ENCODE measurements at regions not wholly inside any gene's neighbourhood (a gene's known extent, or its start where the extent isn't known, plus 50 kb on each side); places are given as distances from the start of the nearest gene placed in this dataset.

DNA sequence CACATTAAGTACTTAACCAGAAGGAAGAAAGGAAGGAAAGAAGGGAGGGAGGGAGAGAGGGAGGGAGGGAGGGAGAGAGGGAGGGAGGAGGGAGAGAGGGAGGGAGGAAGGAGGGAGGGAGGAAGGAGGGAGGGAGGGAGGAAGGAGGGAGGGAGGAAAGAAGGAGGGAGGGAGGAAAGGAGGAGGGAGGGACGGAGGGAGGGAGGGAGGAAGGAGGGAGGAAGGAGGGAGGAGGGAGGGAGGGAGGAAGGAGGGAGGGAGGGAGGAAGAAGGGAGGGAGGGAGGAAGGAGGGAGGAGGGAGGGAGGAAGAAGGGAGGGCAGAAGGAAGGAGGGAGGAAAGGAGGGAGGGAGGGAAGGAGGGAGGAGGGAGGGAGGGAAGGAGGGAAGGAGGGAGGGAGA lies 363.3 kb downstream of the MBD2 start:
- TF ChIP-seq EZH2phosphoT487 (conservative IDR thresholded peaks at IDR 0.05; ENCODE audit: low read length) = no peak
- TF ChIP-seq, protein P1, sequence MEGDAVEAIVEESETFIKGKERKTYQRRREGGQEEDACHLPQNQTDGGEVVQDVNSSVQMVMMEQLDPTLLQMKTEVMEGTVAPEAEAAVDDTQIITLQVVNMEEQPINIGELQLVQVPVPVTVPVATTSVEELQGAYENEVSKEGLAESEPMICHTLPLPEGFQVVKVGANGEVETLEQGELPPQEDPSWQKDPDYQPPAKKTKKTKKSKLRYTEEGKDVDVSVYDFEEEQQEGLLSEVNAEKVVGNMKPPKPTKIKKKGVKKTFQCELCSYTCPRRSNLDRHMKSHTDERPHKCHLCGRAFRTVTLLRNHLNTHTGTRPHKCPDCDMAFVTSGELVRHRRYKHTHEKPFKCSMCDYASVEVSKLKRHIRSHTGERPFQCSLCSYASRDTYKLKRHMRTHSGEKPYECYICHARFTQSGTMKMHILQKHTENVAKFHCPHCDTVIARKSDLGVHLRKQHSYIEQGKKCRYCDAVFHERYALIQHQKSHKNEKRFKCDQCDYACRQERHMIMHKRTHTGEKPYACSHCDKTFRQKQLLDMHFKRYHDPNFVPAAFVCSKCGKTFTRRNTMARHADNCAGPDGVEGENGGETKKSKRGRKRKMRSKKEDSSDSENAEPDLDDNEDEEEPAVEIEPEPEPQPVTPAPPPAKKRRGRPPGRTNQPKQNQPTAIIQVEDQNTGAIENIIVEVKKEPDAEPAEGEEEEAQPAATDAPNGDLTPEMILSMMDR (IDR thresholded peaks at IDR 0.05; ENCODE audit: insufficient read depth, low read length, poor library complexity, severe bottlenecking) = no peak

Data from SU-DHL-6 (cell line).